ENCODE measurements at regions not wholly inside any gene's neighbourhood (a gene's known extent, or its start where the extent isn't known, plus 50 kb on each side); places are given as distances from the start of the nearest gene placed in this dataset.

GRCh38 chr13:76471486-76471885 is 414.7 kb downstream of the KCTD12 start:
- no peak for TF ChIP-seq FOXM1 (IDR thresholded peaks at IDR 0.05; ENCODE audit: borderline replicate concordance)
- TF ChIP-seq NFRKB (IDR thresholded peaks at IDR 0.05), result no peak
- TF ChIP-seq SP1 (IDR thresholded peaks at IDR 0.05), result no peak
- TF ChIP-seq SUZ12 (IDR thresholded peaks at IDR 0.05), result no peak
- no peak for TF ChIP-seq ZNF384 (IDR thresholded peaks at IDR 0.05)
- TF ChIP-seq CTBP1 (IDR thresholded peaks at IDR 0.05; ENCODE audit: borderline replicate concordance), result no peak
- TF ChIP-seq BHLHE40 (IDR thresholded peaks at IDR 0.05; ENCODE audit: borderline replicate concordance), result no peak
- no peak for TF ChIP-seq FOXK2 (IDR thresholded peaks at IDR 0.05)
- TF ChIP-seq FOXA1 (IDR thresholded peaks at IDR 0.05), result no peak

Measured in HEK293T (cell line).